Liver (tissue), 8 donors: ENCODE measurements at regions not wholly inside any gene's neighbourhood (a gene's known extent, or its start where the extent isn't known, plus 50 kb on each side); places are given as distances from the start of the nearest gene placed in this dataset.

ENCODE experiments used
- DNase-seq: peaks from one replicate; pipeline ENCODE4 v3.0.0-alpha.2; 2017; ENCODE audit warnings: low spot score
- H3K27ac ChIP-seq, 2 donors: one replicate each; pipeline ENCODE4 v1.7.0; 2013; ENCODE audit warnings: inconsistent platforms in 2 of 2, low read length in 2 of 2, control low read depth in 1 of 2, low read depth in 1 of 2, mild to moderate bottlenecking in 1 of 2
- H3K27me3 ChIP-seq, 4 donors: one replicate each; pipeline versions ENCODE4 v1.6.1 to v1.7.0; 2013; ENCODE audit warnings: low read length in 3 of 4, inconsistent platforms in 1 of 4, mild to moderate bottlenecking in 1 of 4, moderate library complexity in 1 of 4; ENCODE audit not compliant: control insufficient read depth in 4 of 4, insufficient read depth in 4 of 4
- H3K36me3 ChIP-seq, 4 donors: one replicate each; pipeline versions ENCODE4 v1.6.1 to v1.7.0; 2013; ENCODE audit warnings: low read length in 3 of 4, mild to moderate bottlenecking in 3 of 4, low read depth in 1 of 4, moderate library complexity in 1 of 4; ENCODE audit not compliant: control insufficient read depth in 4 of 4, insufficient read depth in 3 of 4
- H3K4me1 ChIP-seq, 4 donors: one replicate each; pipeline versions ENCODE4 v1.6.1 to v1.7.0; 2013; ENCODE audit warnings: low read length in 3 of 4, mild to moderate bottlenecking in 3 of 4, moderate library complexity in 1 of 4; ENCODE audit not compliant: control insufficient read depth in 4 of 4, insufficient read depth in 4 of 4
- H3K4me3 ChIP-seq, 3 donors: one replicate each; pipeline versions ENCODE4 v1.6.1 to v1.7.0; 2013; ENCODE audit warnings: low read length in 3 of 3, control low read depth in 1 of 3, low read depth in 1 of 3, mild to moderate bottlenecking in 1 of 3
- H3K9ac ChIP-seq, 2 donors: one replicate each; pipeline ENCODE4 v1.7.0; 2013; ENCODE audit warnings: low read length in 2 of 2, mild to moderate bottlenecking in 2 of 2, moderate library complexity in 2 of 2, control low read depth in 1 of 2, low read depth in 1 of 2
- H3K9me3 ChIP-seq, 4 donors: one replicate each; pipeline versions ENCODE4 v1.6.1 to v1.7.0; 2013; ENCODE audit warnings: low read length in 3 of 4; ENCODE audit not compliant: control insufficient read depth in 4 of 4
- EGR1 ChIP-seq, 2 donors: IDR thresholded peaks; 2 replicates each; pipeline ENCODE4 v1.6.1; 2016 to 2018; ENCODE audit warnings: antibody characterized with exemption in 2 of 2, low read depth in 2 of 2
- FOXA2 ChIP-seq: IDR thresholded peaks from 2 replicates; pipeline ENCODE4 v1.6.1; 2016; ENCODE audit warnings: antibody characterized with exemption
- GABPA ChIP-seq, 2 donors: IDR thresholded peaks in 1 of 2; conservative IDR thresholded peaks in 1 of 2; 2 replicates each; pipeline ENCODE4 v1.6.1; 2016; ENCODE audit warnings: antibody characterized with exemption in 2 of 2, mild to moderate bottlenecking in 1 of 2, moderate library complexity in 1 of 2
- HNF4A ChIP-seq, 2 donors: conservative IDR thresholded peaks; 2 replicates each; pipeline ENCODE4 v1.6.1; 2016; ENCODE audit warnings: antibody characterized with exemption in 2 of 2, mild to moderate bottlenecking in 2 of 2
- HNF4G ChIP-seq: IDR thresholded peaks from 2 replicates; pipeline ENCODE4 v1.6.1; 2016; ENCODE audit warnings: antibody characterized with exemption
- JUND ChIP-seq, 2 donors: IDR thresholded peaks; 2 replicates each; pipeline ENCODE4 v1.6.1; 2016; ENCODE audit warnings: antibody characterized with exemption in 2 of 2
- NR2F2 ChIP-seq: IDR thresholded peaks from 2 replicates; pipeline ENCODE4 v1.6.1; 2016; ENCODE audit warnings: antibody characterized with exemption
- RAD21 ChIP-seq, 2 donors: IDR thresholded peaks; 2 replicates each; pipeline ENCODE4 v1.6.1; 2016; ENCODE audit warnings: antibody characterized with exemption in 2 of 2, mild to moderate bottlenecking in 2 of 2
- RXRA ChIP-seq, 2 donors: IDR thresholded peaks; 2 replicates each; pipeline ENCODE4 v1.6.1; 2017 to 2018; ENCODE audit warnings: antibody characterized with exemption in 2 of 2, mild to moderate bottlenecking in 1 of 2
- SP1 ChIP-seq: IDR thresholded peaks from 2 replicates; pipeline ENCODE4 v1.6.1; 2018; ENCODE audit warnings: antibody characterized with exemption, mild to moderate bottlenecking
- TAF1 ChIP-seq: conservative IDR thresholded peaks from 2 replicates; pipeline ENCODE4 v1.6.1; 2016; ENCODE audit warnings: antibody characterized with exemption, mild to moderate bottlenecking
- YY1 ChIP-seq: IDR thresholded peaks from 2 replicates; pipeline ENCODE4 v1.6.1; 2016; ENCODE audit warnings: antibody characterized with exemption, mild to moderate bottlenecking
- WGBS: extraction: QIAGEN DNeasy Blood & Tissue Kit; methylation state at CpG from one replicate; pipeline ENCODE4 v1.1.7; 2013; 5-methylcytosine and 5-hydroxymethylcytosine counted together
- TF ChIP-seq, protein P1 (sequence below): IDR thresholded peaks from 2 replicates; pipeline ENCODE4 v1.6.1; 2016; ENCODE audit warnings: antibody characterized with exemption, mild to moderate bottlenecking
- TF ChIP-seq, protein P2 (sequence below): IDR thresholded peaks from 2 replicates; pipeline ENCODE4 v1.6.1; 2016; ENCODE audit warnings: antibody characterized with exemption
- TF ChIP-seq, protein P3 (sequence below): IDR thresholded peaks from 2 replicates; pipeline ENCODE4 v1.6.1; 2016; ENCODE audit warnings: antibody characterized with exemption
- TF ChIP-seq, protein P4 (sequence below): fragments of 150-350 bp; IDR thresholded peaks from 2 replicates; pipeline ENCODE4 v1.5.1; 2017; ENCODE audit warnings: improper control_type of control experiment, low read depth, low read length; ENCODE audit not compliant: missing input control
- TF ChIP-seq, protein P5 (sequence below): IDR thresholded peaks from 2 replicates; pipeline ENCODE4 v1.6.1; 2016; ENCODE audit warnings: antibody characterized with exemption
- donor health status: healthy.
- donor health status: healthy.
- donor health status: healthy.
- donor health status: healthy.
- donor health status: healthy.

DNA sequence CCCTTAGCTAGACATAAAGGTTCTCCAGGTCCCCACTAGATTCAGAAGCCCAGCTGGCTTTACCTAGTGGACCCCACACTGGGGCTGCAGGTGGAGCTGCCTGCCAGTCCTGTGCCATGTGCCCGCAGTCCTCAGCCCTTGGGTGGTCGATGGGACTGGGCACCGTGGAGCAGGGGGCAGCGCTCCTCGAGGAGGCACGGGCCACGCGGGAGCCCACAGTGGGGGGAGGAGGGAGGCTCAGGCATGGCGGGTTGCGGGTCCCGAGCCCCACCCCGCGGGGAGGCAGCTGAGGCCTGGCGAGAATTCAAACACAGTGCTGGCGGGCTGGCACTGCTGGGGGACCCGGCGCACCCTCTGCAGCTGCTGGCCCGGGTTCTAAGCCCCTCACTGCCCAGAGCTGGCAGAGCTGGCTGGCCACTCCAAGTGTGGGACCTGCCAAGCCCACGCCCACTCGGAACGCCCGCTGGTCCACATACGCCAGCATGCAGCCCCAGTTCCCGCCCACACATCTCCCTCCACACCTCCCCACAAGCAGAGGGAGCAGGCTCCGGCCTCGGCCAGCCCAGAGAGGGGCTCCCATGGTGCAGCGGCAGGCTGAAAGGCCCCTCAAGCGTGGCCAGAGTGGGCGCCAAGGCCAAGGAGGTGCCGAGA, 119.7 kb upstream of the NRXN1 start:
- DNase-seq: no peak
- Histone ChIP-seq H3K27ac (no peak overlapping the region), H3K27me3 (no peaks in the 10 kb centered on the region), H3K9ac (no peak overlapping the region), H3K4me3 (no peak overlapping the region), H3K36me3 (no peaks in the 10 kb centered on the region), H3K9me3 (peaks cover 0 to 1% (median 0%) of the 10 kb centered on the region in 4 donors), H3K4me1 (no peaks in the 10 kb centered on the region)
- WGBS: 94% methylated on average over 30 of the region's 30 CpGs
- TF ChIP-seq SP1 (no peak), EGR1 (IDR thresholded peaks at IDR 0.05; ENCODE audit: low read depth in 2 of 2) (no peak), NR2F2 (no peak), HNF4G (no peak), GABPA (IDR thresholded peaks at IDR 0.05 in 1 of 2, conservative IDR thresholded peaks at IDR 0.05 in 1 of 2) (no peak), FOXA2 (no peak), RAD21 (IDR thresholded peaks at IDR 0.05) (no peak), HNF4A (conservative IDR thresholded peaks at IDR 0.05) (no peak), TAF1 (no peak), YY1 (no peak), RXRA (IDR thresholded peaks at IDR 0.05) (no peak), JUND (IDR thresholded peaks at IDR 0.05) (no peak)
- TF ChIP-seq, protein P1, sequence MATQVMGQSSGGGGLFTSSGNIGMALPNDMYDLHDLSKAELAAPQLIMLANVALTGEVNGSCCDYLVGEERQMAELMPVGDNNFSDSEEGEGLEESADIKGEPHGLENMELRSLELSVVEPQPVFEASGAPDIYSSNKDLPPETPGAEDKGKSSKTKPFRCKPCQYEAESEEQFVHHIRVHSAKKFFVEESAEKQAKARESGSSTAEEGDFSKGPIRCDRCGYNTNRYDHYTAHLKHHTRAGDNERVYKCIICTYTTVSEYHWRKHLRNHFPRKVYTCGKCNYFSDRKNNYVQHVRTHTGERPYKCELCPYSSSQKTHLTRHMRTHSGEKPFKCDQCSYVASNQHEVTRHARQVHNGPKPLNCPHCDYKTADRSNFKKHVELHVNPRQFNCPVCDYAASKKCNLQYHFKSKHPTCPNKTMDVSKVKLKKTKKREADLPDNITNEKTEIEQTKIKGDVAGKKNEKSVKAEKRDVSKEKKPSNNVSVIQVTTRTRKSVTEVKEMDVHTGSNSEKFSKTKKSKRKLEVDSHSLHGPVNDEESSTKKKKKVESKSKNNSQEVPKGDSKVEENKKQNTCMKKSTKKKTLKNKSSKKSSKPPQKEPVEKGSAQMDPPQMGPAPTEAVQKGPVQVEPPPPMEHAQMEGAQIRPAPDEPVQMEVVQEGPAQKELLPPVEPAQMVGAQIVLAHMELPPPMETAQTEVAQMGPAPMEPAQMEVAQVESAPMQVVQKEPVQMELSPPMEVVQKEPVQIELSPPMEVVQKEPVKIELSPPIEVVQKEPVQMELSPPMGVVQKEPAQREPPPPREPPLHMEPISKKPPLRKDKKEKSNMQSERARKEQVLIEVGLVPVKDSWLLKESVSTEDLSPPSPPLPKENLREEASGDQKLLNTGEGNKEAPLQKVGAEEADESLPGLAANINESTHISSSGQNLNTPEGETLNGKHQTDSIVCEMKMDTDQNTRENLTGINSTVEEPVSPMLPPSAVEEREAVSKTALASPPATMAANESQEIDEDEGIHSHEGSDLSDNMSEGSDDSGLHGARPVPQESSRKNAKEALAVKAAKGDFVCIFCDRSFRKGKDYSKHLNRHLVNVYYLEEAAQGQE: no peak
- TF ChIP-seq, protein P2, sequence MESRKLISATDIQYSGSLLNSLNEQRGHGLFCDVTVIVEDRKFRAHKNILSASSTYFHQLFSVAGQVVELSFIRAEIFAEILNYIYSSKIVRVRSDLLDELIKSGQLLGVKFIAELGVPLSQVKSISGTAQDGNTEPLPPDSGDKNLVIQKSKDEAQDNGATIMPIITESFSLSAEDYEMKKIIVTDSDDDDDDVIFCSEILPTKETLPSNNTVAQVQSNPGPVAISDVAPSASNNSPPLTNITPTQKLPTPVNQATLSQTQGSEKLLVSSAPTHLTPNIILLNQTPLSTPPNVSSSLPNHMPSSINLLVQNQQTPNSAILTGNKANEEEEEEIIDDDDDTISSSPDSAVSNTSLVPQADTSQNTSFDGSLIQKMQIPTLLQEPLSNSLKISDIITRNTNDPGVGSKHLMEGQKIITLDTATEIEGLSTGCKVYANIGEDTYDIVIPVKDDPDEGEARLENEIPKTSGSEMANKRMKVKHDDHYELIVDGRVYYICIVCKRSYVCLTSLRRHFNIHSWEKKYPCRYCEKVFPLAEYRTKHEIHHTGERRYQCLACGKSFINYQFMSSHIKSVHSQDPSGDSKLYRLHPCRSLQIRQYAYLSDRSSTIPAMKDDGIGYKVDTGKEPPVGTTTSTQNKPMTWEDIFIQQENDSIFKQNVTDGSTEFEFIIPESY: no peak
- TF ChIP-seq, protein P3, sequence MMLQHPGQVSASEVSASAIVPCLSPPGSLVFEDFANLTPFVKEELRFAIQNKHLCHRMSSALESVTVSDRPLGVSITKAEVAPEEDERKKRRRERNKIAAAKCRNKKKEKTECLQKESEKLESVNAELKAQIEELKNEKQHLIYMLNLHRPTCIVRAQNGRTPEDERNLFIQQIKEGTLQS: no peak
- TF ChIP-seq, protein P4, sequence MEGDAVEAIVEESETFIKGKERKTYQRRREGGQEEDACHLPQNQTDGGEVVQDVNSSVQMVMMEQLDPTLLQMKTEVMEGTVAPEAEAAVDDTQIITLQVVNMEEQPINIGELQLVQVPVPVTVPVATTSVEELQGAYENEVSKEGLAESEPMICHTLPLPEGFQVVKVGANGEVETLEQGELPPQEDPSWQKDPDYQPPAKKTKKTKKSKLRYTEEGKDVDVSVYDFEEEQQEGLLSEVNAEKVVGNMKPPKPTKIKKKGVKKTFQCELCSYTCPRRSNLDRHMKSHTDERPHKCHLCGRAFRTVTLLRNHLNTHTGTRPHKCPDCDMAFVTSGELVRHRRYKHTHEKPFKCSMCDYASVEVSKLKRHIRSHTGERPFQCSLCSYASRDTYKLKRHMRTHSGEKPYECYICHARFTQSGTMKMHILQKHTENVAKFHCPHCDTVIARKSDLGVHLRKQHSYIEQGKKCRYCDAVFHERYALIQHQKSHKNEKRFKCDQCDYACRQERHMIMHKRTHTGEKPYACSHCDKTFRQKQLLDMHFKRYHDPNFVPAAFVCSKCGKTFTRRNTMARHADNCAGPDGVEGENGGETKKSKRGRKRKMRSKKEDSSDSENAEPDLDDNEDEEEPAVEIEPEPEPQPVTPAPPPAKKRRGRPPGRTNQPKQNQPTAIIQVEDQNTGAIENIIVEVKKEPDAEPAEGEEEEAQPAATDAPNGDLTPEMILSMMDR: no peak
- TF ChIP-seq, protein P5, sequence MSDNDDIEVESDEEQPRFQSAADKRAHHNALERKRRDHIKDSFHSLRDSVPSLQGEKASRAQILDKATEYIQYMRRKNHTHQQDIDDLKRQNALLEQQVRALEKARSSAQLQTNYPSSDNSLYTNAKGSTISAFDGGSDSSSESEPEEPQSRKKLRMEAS: no peak
